DMS 273 treated with DMSO at 0.1 percent for 48 hours (cell line): ENCODE measurements at regions not wholly inside any gene's neighbourhood (a gene's known extent, or its start where the extent isn't known, plus 50 kb on each side); places are given as distances from the start of the nearest gene placed in this dataset.

ENCODE experiments used
- DNase-seq: peaks from one replicate; lab custom pipeline; 2025; lab: John Stamatoyannopoulos, UW

DNA sequence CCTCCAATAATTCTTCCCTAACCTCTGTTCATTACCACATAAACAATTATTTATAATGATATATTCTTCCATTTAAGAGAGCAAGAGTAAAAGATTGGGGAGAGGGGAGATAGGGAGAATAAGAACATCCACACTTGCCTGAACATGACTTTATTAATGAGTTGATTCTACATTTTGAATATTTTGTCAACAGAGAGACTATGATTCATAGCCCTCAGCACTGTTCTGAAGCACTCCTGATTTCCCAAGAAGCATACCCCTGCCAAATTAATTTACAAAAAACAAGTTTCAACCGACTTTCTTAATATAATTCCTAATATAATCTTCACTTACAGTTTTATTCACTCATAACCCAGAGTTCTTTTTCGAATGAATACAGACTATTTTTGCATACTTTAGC, 828.8 kb downstream of the ROBO2 start:
- no peak for DNase-seq

DNA sequence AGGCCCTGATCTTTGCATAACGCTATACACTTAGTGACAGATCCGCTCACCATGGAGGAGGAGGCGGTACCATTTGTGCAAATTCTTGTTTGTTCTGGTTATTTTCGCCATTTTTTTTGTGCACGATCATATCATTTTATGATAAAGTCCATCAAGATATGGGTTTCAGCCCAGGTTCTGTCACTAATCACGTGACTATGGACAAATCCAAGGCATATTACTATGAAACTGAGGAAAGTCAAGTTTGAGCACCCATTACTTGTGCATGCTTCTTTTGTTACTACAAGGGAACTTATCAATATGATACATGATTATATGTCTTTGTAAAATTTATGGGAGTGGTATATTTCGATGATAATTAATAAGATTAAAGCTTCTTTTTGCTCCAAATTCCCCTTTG, 829.5 kb downstream of the ROBO2 start:
- no peak for DNase-seq

DNA sequence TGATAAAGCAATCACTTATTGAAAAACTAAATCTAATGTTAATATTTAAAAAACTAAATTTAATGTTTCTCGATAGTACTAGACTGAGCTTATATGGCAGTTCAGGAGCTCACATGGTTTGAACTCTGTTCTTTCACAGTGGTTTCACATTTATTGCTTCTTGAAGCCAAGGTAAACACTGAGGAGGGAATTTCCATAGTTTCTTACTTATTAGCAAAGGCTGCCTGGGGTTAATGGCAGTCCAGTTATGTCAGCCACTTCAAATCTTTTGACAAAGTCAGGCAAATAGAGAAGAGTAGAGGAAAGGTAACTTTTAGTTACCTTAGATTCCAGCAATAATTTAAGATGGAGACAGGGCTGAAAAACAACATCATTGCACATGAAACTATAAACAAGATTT, 831.5 kb downstream of the ROBO2 start:
- no peak for DNase-seq

DNA sequence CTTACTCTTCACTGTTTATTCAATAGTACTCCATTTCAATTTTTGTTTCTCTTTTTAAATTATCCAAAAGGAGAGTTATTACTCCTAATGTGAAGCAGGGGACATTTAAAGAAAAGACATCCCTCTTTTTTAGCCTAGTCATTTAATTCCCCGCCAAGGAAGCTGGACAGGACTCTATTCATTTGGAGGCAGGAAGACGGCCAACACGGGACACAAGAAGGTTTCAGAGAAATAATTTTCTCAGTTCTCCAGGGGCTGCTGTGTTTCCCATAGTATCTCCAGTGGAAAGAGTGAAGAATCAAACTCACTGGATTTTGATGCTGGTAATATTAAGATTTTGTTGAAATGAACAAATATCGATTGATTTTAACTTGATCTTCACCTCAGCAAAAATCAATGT, 833.7 kb downstream of the ROBO2 start:
- no peak for DNase-seq

DNA sequence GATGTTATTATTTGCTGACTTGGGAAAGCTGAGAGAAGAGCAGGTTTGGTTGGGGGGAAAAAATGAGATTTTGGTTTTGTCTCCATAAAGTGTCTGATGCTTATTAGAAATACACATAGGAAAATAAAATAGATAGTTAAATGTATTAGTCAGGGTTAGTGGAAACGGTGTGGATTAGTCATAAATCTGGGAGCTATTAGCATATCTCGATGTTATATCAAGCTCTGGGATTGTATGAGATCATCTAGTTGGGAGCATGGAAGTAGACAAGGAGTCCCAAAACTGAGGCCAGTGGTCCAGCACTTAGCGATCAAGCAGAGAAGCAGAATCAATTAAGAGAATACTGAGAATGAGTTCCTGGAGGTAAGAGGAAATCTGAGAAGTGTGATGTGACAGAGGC, 845.5 kb downstream of the ROBO2 start:
- no peak for DNase-seq

DNA sequence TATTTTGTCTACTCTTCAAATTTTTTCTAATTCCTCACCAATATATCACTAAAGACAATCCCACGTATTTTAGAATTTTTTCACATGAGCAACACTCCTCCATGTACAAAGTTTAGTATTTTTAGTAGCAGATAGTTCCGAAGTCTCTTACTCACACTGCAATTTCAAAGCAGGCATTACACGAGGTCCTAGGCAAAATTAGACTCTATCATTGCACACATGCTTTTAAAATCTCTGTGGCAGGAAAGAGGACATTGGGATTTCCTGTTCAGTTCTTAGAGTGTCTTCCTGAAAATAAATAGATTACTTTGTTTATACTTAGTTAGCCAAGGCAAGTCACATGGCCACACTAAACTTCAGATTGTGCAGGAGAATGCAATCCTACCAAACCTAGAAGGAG, 847.7 kb downstream of the ROBO2 start:
- no peak for DNase-seq

DNA sequence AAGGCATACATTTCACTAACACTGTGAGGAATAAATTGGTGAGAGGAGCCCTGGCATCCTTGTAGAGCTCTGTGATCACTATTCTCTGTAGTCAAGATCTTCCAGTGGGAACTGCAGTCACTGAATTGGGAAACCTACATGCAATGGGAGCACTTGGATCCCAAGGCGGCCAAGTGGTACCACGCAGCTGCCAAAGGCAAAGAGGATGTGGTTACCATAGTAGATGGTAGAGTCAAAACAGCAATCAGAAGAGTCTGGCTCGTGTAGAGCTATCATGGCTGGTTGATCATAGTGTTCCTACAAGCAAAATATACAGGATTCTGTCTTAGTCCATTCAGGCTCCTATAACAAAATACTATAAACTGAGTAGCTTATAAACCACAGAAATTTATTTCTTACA, 849.7 kb downstream of the ROBO2 start:
- DNase-seq: no peak

DNA sequence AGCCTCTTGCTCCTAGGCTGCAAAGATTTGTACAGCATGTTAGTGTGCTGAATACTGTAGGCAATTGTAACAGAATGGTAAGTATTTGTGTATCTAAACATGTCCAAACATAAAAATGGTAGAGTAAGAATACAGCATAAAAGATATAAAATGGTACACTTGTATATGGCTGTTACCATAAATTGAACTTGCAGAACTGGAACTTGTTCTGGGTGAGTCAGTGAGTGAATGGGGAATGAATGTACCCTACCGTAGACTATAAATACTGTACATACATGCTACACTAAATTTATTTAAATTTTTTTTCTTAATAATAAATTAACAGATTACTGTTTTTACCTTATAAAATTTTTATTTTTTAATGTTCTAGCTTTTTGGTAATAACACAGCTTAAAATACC, 858.7 kb downstream of the ROBO2 start:
- DNase-seq: no peak

DNA sequence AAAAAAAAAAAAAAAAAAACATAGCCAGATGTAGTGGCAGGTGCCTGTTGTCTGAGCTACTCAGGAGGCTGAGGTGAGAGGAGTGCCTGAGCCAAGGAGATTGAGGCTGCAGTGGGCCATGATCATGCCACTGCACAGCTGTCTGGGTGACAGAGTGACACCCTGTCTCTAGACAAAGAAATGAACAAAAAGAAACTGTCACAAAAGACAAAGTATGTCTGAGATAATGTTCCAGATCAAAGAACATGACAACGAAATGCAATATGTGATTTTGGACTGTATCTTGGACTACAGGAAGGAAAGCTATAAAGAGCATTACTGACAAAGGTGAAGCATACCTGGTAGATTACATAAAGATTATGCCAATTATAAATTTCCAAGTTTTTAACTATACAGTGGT, 862.8 kb downstream of the ROBO2 start:
- DNase-seq: no peak

DNA sequence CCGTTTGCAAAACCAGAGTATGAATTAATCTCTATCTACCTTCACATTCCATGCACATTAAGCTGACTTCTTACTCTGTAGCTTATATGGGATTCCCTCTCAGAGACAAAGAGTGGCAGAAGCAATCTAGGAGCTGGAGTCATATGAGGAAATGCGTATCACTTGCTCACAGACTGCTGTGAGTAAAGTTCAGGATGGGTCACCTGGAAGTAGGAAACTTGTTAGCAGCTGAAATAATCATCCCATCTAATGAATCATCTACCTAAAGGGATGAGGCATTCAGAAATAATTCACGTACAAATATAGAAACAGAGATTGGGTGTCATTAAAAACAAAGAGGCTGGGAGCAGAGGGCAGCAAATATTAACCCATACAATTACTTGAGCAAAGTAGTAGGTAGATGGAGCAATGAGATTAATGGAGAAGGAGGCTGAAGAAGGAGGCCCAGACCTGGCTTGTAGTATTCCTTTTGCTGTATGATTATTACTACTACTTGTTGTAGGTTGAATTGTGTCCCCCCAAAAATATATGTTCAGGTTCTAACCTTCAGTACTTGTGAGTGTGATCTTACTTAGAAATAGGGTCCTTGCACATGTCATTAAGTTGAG, 866.3 kb downstream of the ROBO2 start:
- no peak for DNase-seq

DNA sequence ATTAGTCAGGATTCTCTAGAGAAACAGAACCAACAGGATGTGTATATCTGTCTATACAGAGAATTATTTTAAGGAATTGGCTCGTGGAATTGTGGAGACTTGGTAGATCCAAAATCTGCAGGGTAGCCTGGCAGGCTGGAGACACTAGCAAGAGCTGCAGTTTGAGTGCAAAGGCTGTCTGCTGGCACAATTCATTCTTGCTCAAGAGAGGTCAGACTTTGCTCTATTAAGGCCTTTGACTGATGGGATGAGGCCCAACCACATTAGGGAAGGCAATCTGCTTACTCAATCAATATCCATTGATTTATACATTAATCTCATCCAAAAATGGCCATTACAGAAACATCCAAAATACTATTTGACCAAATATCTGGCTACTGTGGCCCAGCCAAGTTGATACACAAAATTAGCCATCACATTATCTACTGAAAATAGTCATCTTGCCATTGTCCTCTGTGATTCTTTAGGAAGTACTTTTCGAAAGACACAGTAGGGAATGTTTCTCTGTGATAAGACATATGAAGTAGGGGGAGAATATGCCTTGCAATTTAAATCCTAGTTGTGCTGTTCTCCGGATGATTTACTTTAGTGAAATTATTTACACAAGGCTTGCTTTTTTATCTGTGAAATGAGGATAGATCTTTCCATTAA, 873.8 kb downstream of the ROBO2 start:
- DNase-seq: no peak

DNA sequence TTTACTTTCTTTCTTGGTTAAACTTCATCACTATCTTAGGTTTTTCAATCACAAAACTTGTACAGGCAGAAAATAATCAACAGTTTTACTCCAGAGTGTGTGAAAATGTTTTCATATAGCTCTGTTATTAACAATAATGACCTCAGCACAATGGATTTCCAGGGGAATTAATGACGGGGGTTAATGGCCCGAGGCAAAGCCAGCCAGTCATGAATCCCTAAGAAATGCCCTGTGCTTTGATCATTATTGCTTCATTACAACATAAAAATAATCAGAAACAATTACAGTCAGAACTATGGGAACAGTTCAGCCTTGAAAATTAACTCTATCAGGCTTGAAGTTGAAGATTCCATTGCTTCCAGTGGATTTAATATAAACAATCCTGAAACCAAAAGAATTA, 875.4 kb downstream of the ROBO2 start:
- no peak for DNase-seq

DNA sequence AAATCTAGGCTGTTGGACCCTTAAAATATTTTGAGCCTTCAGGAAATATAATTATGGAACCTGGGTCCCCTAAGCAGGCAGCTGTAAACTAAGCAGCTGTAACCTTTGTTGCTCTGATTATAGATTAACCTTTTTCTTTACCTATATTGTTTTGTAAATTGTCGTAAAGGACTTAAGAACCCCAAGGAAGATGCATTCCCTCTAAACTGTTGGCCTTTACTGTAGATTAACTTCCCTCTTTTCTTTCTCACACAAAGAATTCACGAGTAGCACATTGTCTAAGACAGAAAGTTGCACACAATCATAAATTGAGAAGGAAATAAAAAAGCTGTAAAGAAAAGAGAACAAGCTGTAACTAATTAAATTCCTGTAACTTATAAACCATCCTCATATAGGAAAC, 877.3 kb downstream of the ROBO2 start:
- DNase-seq: no peak

DNA sequence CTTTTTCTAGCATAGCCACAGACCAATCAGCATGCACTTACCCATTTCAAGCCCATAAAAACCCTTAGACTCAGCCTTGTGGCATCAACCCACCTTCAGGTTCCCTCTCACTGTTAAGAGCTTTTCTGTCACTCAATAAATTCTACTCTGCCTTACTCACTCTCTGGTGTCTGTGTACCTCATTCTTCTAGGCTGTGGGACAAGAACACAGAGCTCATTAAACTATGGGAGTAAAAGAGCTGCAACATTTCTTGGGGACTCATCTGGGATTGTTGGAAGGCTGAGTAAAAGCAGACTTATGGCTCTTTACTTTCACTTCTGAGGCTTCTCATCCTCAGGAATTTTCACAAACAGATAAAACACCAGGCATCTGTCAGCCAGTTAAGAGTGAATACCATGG, 879.3 kb downstream of the ROBO2 start:
- DNase-seq: no peak

DNA sequence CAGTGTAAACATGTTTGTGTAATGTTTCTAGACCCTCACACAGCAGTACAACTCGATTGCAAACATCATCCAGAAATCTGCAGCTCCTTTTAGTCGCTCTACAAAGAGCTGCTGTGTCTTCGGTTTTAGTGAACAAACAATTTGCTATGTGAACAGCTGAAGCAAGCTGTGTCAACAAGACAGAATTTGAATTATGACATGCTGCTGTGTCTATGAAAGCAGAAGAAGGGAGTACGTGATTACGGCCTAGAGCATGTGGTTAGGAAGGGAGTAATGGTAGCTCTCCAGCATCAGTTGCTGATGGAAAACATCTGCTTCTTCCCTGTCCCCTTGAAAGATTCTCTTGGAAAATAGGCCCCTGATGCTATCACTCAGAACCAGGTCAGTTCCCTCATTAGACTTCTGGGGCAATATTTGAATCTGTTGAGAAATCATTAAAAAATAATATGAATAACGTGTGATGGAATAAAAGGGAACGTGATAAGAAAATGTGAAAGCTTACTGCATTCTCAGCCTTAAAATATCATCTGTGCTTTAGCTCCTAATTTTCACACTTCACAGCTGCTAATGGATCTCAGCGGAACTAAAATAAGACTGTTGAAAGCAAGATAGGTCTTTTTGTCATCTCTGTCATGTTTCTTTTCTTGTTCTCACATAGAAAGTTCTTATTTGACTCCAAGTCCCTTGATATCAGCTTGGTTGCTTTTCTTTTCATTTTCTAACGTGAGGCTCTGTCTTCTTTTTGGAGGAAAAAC, 891.5 kb downstream of the ROBO2 start:
- no peak for DNase-seq

DNA sequence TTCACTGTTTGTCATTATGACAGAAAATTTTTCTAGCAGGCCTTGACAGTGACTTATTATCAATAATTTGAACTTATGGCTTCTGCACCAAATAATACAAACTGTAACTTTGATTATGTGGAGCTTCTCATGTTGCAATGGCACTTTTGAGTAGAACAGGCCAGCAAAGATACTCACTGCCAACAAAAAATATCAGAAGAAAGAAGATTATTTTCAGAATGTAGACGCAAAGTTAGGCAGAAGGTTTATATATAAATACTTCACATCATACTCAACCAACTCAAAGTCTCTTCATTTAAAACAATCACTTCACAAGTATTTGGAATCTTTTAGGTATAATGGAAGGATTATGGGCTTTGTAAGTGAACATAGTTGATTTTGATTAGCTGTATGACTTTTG, 893.0 kb downstream of the ROBO2 start:
- DNase-seq: no peak

DNA sequence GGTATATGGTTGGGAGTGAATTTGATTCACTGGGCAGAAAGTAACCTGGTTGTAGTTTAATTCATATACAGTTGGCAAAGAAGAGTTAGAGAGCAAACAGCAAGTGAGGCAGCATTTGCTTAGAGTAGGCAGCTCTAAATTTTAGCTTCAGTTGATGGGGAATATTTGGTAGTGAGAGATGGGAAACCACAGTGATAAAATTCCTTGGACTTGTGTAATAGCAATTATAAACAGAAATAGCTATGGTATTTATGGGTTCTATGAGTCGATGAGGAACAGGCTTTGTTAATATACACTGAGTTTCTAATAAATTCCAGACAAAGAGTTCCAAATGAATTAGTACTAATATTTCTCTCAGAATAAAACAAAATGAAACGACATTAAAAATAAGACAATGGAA, 894.0 kb downstream of the ROBO2 start:
- no peak for DNase-seq

DNA sequence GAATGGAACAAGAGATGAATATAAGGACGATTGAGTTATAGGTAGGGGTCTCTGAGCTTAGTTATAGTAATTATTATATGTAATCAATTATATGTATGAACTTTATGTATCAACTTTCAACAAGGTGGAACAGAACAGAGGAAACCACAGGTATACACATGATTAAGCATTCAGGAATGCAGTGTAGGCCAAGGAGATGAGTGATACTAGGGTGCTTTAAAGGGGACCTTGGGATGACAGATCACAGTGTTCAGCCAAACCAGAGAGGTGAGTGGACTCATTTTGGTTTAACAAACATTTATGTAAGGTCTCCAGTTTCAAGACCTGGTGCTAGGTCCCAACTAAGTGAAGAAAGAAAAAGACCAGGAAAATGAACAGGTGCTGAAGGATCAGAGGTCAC, 895.5 kb downstream of the ROBO2 start:
- no peak for DNase-seq

DNA sequence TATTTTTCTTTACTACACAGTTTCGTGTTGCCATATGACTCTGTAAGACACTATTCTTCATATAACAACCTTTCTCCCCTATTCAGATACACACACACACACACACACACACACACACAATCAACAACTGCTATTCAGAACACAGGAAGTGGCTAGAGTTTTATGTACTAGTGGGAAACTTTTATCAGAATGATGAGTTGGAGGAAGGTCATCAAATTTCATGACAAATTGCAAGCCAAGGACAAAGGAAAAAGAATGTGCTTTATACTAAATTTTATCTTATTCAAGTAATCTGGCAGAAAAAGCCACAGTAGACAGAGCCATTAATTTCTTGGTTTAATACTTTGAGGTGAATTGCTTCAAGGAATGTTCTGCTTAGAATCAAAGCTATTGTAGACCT, 899.8 kb downstream of the ROBO2 start:
- DNase-seq: no peak

DNA sequence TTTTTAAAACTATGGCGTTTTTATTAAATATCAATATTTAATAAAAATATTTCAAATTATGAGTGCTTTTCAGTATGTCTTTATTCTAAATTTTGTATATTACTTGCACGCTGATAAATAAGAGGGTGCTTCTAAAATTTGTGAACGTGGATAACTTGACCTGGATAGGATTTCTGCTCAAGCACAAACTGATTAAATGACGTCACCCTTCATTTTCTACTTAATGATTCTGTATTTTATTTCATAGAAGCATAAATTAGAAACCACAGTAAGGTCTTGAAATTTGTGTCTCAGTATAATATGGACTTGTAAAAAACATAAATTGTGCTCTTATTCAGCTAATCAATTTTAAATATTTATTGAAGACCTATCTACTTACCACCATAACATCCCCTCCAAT, 903.7 kb downstream of the ROBO2 start:
- no peak for DNase-seq

DNA sequence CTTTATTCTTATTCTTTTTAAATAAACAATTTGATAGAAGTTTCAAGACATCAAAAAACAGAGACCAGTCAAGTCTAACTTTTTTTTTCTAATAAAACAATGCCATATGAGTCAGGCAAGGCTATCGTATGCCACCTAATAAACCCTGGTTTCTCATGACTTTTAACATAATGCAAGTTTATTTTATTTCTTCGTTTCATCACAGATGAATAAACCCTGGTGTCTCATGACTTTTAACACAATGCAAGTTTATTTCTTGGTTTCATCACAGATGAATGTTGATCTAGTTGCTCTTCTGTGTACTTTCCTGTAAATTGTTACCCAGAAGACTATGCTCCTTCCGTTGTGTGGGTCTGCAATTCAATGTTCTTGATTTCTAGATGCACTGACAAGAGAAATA, 905.4 kb downstream of the ROBO2 start:
- no peak for DNase-seq

DNA sequence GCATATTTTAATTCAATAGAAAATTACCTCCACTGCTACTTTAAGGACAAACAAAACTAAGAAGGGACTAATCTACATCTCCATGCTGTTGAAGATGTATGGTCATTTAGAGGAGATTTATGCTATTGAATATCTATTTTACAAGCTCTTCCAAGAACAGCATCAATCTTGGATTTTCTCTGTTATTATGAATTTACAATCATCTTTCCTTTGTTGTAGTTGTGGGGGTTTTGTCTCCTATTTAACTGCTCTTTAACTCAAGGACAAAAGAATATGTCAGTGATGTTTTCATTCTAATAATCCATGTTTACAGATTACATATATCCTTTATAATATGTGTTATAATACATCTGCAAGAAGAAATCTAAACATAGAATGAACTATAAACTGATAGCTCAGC, 907.8 kb downstream of the ROBO2 start:
- no peak for DNase-seq

DNA sequence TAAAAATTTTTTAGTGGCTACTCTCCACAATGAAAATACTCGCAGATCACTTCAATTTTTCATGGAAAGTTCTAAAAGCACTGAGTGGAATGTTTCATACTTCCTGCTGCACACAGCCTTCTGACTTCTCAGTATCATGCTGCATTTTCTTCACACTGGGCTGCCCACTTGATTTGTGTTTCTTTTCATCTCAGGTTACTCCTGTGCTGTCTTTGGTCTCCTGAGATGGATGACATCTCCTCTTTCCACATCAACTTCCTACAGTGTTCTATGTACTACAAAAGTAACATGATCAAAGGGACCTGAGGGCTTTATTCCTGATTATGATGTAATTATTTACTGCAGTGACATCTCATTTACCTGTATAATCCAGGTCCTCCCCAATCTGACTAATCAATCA, 927.7 kb downstream of the ROBO2 start:
- DNase-seq: no peak

DNA sequence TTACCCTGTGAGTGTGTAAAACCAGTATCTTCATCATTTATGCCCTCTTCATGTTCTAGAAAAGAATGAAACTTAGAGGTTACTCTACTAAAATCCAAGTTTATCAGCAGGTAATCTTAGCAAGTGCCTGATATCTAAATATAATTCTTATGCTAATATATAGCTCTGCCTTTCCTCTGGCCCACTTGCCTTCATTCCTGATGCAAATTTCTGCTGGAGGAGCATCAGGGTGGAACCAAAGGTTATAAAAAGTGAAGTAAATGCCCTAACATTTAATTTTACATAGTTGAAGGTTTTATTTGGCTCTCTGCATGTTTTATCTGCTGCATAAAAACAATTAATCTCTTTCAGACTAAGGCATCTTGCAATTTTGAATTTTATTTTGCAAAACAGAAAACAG, 936.2 kb downstream of the ROBO2 start:
- DNase-seq: no peak
